ENCODE measurements at regions not wholly inside any gene's neighbourhood (a gene's known extent, or its start where the extent isn't known, plus 50 kb on each side); places are given as distances from the start of the nearest gene placed in this dataset.

GRCh38 chr1:4298361-4299083 is 355.9 kb upstream of the AJAP1 start:
- TF ChIP-seq, protein P1, sequence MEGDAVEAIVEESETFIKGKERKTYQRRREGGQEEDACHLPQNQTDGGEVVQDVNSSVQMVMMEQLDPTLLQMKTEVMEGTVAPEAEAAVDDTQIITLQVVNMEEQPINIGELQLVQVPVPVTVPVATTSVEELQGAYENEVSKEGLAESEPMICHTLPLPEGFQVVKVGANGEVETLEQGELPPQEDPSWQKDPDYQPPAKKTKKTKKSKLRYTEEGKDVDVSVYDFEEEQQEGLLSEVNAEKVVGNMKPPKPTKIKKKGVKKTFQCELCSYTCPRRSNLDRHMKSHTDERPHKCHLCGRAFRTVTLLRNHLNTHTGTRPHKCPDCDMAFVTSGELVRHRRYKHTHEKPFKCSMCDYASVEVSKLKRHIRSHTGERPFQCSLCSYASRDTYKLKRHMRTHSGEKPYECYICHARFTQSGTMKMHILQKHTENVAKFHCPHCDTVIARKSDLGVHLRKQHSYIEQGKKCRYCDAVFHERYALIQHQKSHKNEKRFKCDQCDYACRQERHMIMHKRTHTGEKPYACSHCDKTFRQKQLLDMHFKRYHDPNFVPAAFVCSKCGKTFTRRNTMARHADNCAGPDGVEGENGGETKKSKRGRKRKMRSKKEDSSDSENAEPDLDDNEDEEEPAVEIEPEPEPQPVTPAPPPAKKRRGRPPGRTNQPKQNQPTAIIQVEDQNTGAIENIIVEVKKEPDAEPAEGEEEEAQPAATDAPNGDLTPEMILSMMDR (IDR thresholded peaks at IDR 0.05; ENCODE audit: low read depth, low read length, missing control alignments) = no peak
- DNase-seq (ENCODE audit: low read depth) = no peak
- H3K4me3 ChIP-seq (ENCODE audit: low read depth, low read length) = no peak overlapping the region

DNA sequence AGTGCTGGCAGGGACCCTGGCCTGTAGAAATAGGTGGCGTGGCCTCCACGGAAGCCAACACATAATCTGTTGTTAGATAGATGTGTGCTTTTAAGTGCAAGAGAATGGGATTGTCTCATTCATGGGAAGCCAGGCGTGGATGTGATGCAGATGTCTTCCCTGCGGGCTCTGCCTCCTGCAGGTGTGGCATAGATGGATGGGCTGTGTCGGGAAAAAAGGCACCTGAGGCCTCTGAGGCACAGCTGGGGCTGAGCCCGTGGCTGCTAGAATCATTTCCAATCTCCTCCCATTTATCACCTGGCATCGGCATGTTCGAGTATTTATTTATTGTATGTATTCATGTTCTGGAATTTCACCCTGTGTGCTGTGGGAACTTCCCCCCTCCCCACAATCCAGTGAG is 353.4 kb upstream of the AJAP1 start:
- TF ChIP-seq, protein P1 (IDR thresholded peaks at IDR 0.05; ENCODE audit: low read depth, low read length, missing control alignments) = no peak
- DNase-seq (ENCODE audit: low read depth) = no peak
- H3K4me3 ChIP-seq (ENCODE audit: low read depth, low read length) = no peak overlapping the region

- DNase-seq (ENCODE audit: low read depth) = no peak
- H3K4me3 ChIP-seq (ENCODE audit: low read depth, low read length) = no peak overlapping the region
- TF ChIP-seq, protein P1 (IDR thresholded peaks at IDR 0.05; ENCODE audit: low read depth, low read length, missing control alignments) = no peak
These were observed 351.1 kb upstream of the AJAP1 start for GRCh38 chr1:4303303-4303702.

GRCh38 chr1:4305526-4306301 is 348.7 kb upstream of the AJAP1 start:
- H3K4me3 ChIP-seq (ENCODE audit: low read depth, low read length) = no peak overlapping the region
- no peak for DNase-seq (ENCODE audit: low read depth)
- TF ChIP-seq, protein P1 (IDR thresholded peaks at IDR 0.05; ENCODE audit: low read depth, low read length, missing control alignments) = no peak

- TF ChIP-seq, protein P1 (IDR thresholded peaks at IDR 0.05; ENCODE audit: low read depth, low read length, missing control alignments) = no peak
- no peak for DNase-seq (ENCODE audit: low read depth)
- no peak overlapping the region for H3K4me3 ChIP-seq (ENCODE audit: low read depth, low read length)
These were observed 347.6 kb upstream of the AJAP1 start for GRCh38 chr1:4306559-4307467.

- no peak overlapping the region for H3K4me3 ChIP-seq (ENCODE audit: low read depth, low read length)
- TF ChIP-seq, protein P1 (IDR thresholded peaks at IDR 0.05; ENCODE audit: low read depth, low read length, missing control alignments) = no peak
- no peak for DNase-seq (ENCODE audit: low read depth)
These were observed 347.0 kb upstream of the AJAP1 start for GRCh38 chr1:4307468-4307845.
